A549 (cell line): ENCODE measurements at regions not wholly inside any gene's neighbourhood (a gene's known extent, or its start where the extent isn't known, plus 50 kb on each side); places are given as distances from the start of the nearest gene placed in this dataset.
A peak's percentile ranks its signal among the peaks of the same experiment; 100 is the strongest.

Experiments
- ATAC-seq, 2 experiments: fragments of 200-7000 bp in 1 of 2; fragments of >200 bp in 1 of 2; cut with Nextera tagmentation in 1 of 2; cut with Tn5 transposase in 1 of 2; 3 replicates each; pipeline versions ENCODE4 v1.8.0 to v1.9.1; 2018 to 2020; ENCODE audit warnings: mild to moderate bottlenecking in 1 of 2, moderate library complexity in 1 of 2
- CTCF ChIA-PET: fragments of 300-600 bp; sonication (Branson Sonifier 250); formaldehyde crosslinking; extraction: SDS; loops from one replicate; lab custom pipeline; 2021; ENCODE audit warnings: antibody characterized with exemption, inconsistent platforms; lab: Yijun Ruan, JAX
- POLR2A ChIA-PET: fragments of 350-600 bp; formaldehyde crosslinking; extraction: SDS; loops from one replicate; lab custom pipeline; 2021; ENCODE audit warnings: antibody characterized with exemption, inconsistent platforms; lab: Yijun Ruan, JAX
- DNase-seq, 2 experiments: peaks; one replicate each; pipeline versions ENCODE4 v3.0.0 to v3.0.0-alpha.2; 2011 to 2016; ENCODE audit warnings: low read depth in 1 of 2, low spot score in 1 of 2
- FAIRE-seq: peaks from 2 replicates; lab custom pipeline; 2011; peaks lifted over from hg19 to GRCh38; lab: Jason Lieb, UNC
- H3K27ac ChIP-seq, 2 experiments: fragments of >200 bp; sonication (Bioruptor Twin); formaldehyde crosslinking; 3 replicates each; pipeline ENCODE4 v1.5.1; 2016 to 2017
- H3K4me1 ChIP-seq: fragments of >200 bp; sonication (Bioruptor Twin); formaldehyde crosslinking; 3 replicates; pipeline ENCODE4 v1.6.1; 2016
- H3K4me2 ChIP-seq: fragments of >200 bp; sonication (Bioruptor Twin); formaldehyde crosslinking; 3 replicates; pipeline ENCODE4 v1.6.1; 2016
- H3K4me3 ChIP-seq: fragments of >200 bp; sonication (Bioruptor Twin); formaldehyde crosslinking; 3 replicates; pipeline ENCODE4 v1.5.1; 2016
- H3K9me3 ChIP-seq: fragments of >200 bp; sonication (Bioruptor Twin); formaldehyde crosslinking; 3 replicates; pipeline ENCODE4 v1.6.1; 2016
- CBX2 ChIP-seq: fragments of 200-600 bp; sonication (generic); IDR thresholded peaks from 2 replicates; pipeline ENCODE4 v1.6.1; 2016; ENCODE audit warnings: low read depth, mild to moderate bottlenecking, borderline replicate concordance
- CHD2 ChIP-seq: fragments of 150-350 bp; IDR thresholded peaks from 2 replicates; pipeline ENCODE4 v1.6.1; 2014; ENCODE audit warnings: low read length; ENCODE audit not compliant: partially characterized antibody
- EHMT2 ChIP-seq: fragments of 200-600 bp; sonication (generic); IDR thresholded peaks from 2 replicates; pipeline ENCODE4 v1.6.1; 2016; ENCODE audit warnings: antibody characterized with exemption, low read depth, mild to moderate bottlenecking, moderate library complexity
- EP300 ChIP-seq, 2 experiments: fragments of >200 bp; sonication (Bioruptor Twin); formaldehyde crosslinking; IDR thresholded peaks; 2 replicates in 1 of 2; 3 replicates in 1 of 2; pipeline ENCODE4 v1.6.1; 2016 to 2017
- ESRRA ChIP-seq: fragments of 150-350 bp; IDR thresholded peaks from 2 replicates; pipeline ENCODE4 v1.6.1; 2014; ENCODE audit warnings: mild to moderate bottlenecking, low read length, borderline replicate concordance
- FOXS1 ChIP-seq: fragments of 250-450 bp; sonication (Bioruptor Pico); IDR thresholded peaks from 2 replicates; pipeline ENCODE4 v1.5.0; 2020; ENCODE audit warnings: mild to moderate bottlenecking, moderate library complexity
- JUN ChIP-seq, 2 experiments: fragments of >200 bp; sonication (Bioruptor Twin); formaldehyde crosslinking; IDR thresholded peaks; 2 replicates in 1 of 2; 3 replicates in 1 of 2; pipeline ENCODE4 v1.6.1; 2016 to 2017
- JUNB ChIP-seq: fragments of >200 bp; sonication (Bioruptor Twin); formaldehyde crosslinking; IDR thresholded peaks from 2 replicates; pipeline ENCODE4 v1.6.1; 2016
- MYC ChIP-seq: IDR thresholded peaks from 2 replicates; pipeline ENCODE4 v1.6.1; 2012; ENCODE audit warnings: mild to moderate bottlenecking, inconsistent platforms, low read length, improper control_type of control experiment, borderline replicate concordance
- NPAS2 ChIP-seq: fragments of 250-450 bp; sonication (Bioruptor Pico); IDR thresholded peaks from 2 replicates; pipeline ENCODE4 v1.8.0; 2022; ENCODE audit warnings: mild to moderate bottlenecking, moderate library complexity, borderline replicate concordance
- PHF8 ChIP-seq: fragments of 200-600 bp; sonication (generic); IDR thresholded peaks from 2 replicates; pipeline ENCODE4 v1.6.1; 2016; ENCODE audit warnings: low read depth, mild to moderate bottlenecking, antibody characterized with exemption, moderate library complexity, borderline replicate concordance
- POLR2A ChIP-seq: IDR thresholded peaks from 2 replicates; pipeline ENCODE4 v1.6.1; 2012; ENCODE audit warnings: mild to moderate bottlenecking, low read length
- RFX5 ChIP-seq: fragments of 450-650 bp; IDR thresholded peaks from 2 replicates; pipeline ENCODE4 v1.7.1; 2014; ENCODE audit warnings: antibody characterized with exemption, mild to moderate bottlenecking, moderate library complexity
- SMC3 ChIP-seq: fragments of >200 bp; sonication (Bioruptor Twin); formaldehyde crosslinking; IDR thresholded peaks from 3 replicates; pipeline ENCODE4 v1.6.1; 2018; ENCODE audit warnings: inconsistent platforms
- SREBF2 ChIP-seq: fragments of 450-650 bp; IDR thresholded peaks from 2 replicates; pipeline ENCODE4 v1.6.1; 2014; ENCODE audit warnings: mild to moderate bottlenecking, moderate library complexity
- ZFP36 ChIP-seq: fragments of 450-650 bp; IDR thresholded peaks from 2 replicates; pipeline ENCODE4 v1.6.1; 2014; ENCODE audit warnings: borderline replicate concordance; ENCODE audit not compliant: partially characterized antibody
- ZNF302 ChIP-seq: fragments of 250-450 bp; sonication (Bioruptor Pico); IDR thresholded peaks from 2 replicates; pipeline ENCODE4 v1.9.0; 2021; ENCODE audit warnings: inconsistent platforms, mild to moderate bottlenecking, moderate library complexity
- ZSCAN20 ChIP-seq: fragments of 250-450 bp; sonication (Bioruptor Pico); IDR thresholded peaks from 2 replicates; pipeline ENCODE4 v1.8.0; 2022; ENCODE audit warnings: mild to moderate bottlenecking, moderate library complexity
- WGBS: methylation state at CpG from one replicate; pipeline ENCODE4 v1.1.6; 2017; ENCODE audit errors: missing lambda C conversion rate; 5-methylcytosine and 5-hydroxymethylcytosine counted together
- TF ChIP-seq, protein P1 (sequence below): fragments of >200 bp; sonication (Bioruptor Twin); formaldehyde crosslinking; IDR thresholded peaks from 3 replicates; pipeline ENCODE4 v1.5.1; 2016
- TF ChIP-seq, protein P2 (sequence below): IDR thresholded peaks from 2 replicates; pipeline ENCODE4 v1.6.1; 2012
- TF ChIP-seq, protein P3 (sequence below): fragments of 250-450 bp; sonication (Bioruptor Pico); IDR thresholded peaks from 2 replicates; pipeline ENCODE4 v1.5.0; 2021; ENCODE audit warnings: mild to moderate bottlenecking, moderate library complexity, borderline replicate concordance
- TF ChIP-seq, protein P4 (sequence below): IDR thresholded peaks from 2 replicates; pipeline ENCODE4 v1.6.1; 2012; ENCODE audit warnings: low read depth, borderline replicate concordance
- TF ChIP-seq, protein P5 (sequence below): fragments of 150-350 bp; IDR thresholded peaks from 2 replicates; pipeline ENCODE4 v1.6.1; 2014; ENCODE audit warnings: low read depth, mild to moderate bottlenecking, low read length
- TF ChIP-seq, protein P6 (sequence below): fragments of 450-650 bp; IDR thresholded peaks from 2 replicates; pipeline ENCODE4 v1.6.1; 2014; ENCODE audit warnings: antibody characterized with exemption

DNA sequence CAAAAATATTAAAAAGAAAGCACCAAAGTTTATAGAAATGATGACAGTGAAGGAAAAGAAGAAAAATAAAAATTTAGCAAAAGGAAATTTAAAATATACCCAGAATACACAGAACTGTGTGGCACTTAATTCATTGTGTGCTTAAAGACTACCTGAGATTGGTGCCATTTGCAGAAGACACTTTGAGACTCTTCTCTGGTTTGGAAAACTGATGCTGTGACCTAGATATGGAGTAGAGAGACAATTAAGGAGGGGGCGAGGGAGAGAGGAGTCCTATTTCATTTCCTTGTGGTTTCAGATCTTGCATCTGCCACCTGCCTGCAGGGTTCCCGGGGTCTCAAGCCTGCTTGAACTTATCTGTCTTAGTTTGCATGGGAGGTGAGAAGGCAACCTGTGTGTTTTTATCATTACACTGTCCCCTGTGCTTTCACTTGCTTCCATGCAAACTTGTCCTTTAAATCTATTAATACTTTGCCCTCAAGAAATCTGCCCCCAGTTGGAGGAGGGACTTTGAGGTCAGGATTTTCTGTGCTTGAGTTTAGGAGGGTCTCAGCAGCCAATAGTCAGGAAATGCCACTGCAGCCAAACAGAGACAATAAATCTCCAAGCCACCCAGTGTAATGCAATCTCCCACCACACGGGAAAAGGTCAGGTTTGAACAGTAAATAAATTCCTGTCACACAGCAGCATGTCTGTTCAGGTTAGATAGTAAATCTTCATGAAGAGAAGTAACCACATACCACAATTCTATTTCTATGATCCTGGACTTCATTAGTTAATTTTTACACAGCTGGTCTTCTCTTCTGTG, 119.4 kb downstream of the CAND1 start:
- H3K27ac ChIP-seq, result no peak overlapping the region
- ATAC-seq (peak; percentile 68 to 75; a peak in 4 of 6 replicates), DNase-seq (peak in 1 of 2 experiments; percentile 7), FAIRE-seq (no peak)
- H3K4me1 ChIP-seq, result no peaks in the 10 kb centered on the region
- TF ChIP-seq SREBF2 (no peak), POLR2A (no peak), CBX2 (no peak), EHMT2 (no peak), MYC (no peak), CHD2 (no peak), RFX5 (no peak), PHF8 (no peak), ZFP36 (no peak), NPAS2 (CRISPR knock-in tag) (no peak)
- TF ChIP-seq, protein P1, sequence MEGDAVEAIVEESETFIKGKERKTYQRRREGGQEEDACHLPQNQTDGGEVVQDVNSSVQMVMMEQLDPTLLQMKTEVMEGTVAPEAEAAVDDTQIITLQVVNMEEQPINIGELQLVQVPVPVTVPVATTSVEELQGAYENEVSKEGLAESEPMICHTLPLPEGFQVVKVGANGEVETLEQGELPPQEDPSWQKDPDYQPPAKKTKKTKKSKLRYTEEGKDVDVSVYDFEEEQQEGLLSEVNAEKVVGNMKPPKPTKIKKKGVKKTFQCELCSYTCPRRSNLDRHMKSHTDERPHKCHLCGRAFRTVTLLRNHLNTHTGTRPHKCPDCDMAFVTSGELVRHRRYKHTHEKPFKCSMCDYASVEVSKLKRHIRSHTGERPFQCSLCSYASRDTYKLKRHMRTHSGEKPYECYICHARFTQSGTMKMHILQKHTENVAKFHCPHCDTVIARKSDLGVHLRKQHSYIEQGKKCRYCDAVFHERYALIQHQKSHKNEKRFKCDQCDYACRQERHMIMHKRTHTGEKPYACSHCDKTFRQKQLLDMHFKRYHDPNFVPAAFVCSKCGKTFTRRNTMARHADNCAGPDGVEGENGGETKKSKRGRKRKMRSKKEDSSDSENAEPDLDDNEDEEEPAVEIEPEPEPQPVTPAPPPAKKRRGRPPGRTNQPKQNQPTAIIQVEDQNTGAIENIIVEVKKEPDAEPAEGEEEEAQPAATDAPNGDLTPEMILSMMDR, result no peak
- TF ChIP-seq, protein P2, sequence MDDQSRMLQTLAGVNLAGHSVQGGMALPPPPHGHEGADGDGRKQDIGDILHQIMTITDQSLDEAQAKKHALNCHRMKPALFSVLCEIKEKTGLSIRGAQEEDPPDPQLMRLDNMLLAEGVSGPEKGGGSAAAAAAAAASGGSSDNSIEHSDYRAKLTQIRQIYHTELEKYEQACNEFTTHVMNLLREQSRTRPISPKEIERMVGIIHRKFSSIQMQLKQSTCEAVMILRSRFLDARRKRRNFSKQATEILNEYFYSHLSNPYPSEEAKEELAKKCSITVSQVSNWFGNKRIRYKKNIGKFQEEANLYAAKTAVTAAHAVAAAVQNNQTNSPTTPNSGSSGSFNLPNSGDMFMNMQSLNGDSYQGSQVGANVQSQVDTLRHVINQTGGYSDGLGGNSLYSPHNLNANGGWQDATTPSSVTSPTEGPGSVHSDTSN, result no peak
- H3K4me2 ChIP-seq, result no peak overlapping the region
- WGBS, result 22% methylated on average over 3 of the region's 3 CpGs
- POLR2A ChIA-PET, result no interaction called here
- H3K9me3 ChIP-seq, result no peaks in the 10 kb centered on the region
- no peak overlapping the region for H3K4me3 ChIP-seq
- CTCF ChIA-PET, result no interaction called here

DNA sequence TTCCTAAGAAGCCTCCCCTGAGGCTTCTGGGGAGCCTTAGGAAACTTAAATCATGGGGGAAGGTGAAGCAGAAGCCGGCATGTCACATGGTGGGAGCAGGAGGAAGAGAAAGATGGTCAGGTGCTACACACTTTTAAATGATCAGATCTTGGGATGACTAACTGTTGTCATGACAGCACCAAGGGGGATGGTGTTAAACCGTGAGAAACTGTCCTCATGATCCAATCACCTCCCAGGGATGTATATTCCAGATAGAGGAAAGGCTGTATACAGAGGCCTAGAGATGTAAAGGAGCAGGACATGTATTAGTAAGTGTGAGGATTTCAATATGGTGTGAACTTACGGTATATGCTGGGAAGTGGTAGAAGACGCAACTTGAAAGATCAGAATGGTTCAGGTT, 121.1 kb downstream of the CAND1 start:
- no peak for ATAC-seq
- Histone ChIP-seq H3K4me1 (no peaks in the 10 kb centered on the region), H3K4me2 (no peak overlapping the region), H3K27ac (no peak overlapping the region), H3K9me3 (no peaks in the 10 kb centered on the region), H3K4me3 (no peak overlapping the region)
- TF ChIP-seq ZNF302 (no peak), FOXS1 (CRISPR knock-in tag) (no peak), SMC3 (no peak), JUN (IDR thresholded peaks at IDR 0.05) (no peak)
- TF ChIP-seq, protein P3, sequence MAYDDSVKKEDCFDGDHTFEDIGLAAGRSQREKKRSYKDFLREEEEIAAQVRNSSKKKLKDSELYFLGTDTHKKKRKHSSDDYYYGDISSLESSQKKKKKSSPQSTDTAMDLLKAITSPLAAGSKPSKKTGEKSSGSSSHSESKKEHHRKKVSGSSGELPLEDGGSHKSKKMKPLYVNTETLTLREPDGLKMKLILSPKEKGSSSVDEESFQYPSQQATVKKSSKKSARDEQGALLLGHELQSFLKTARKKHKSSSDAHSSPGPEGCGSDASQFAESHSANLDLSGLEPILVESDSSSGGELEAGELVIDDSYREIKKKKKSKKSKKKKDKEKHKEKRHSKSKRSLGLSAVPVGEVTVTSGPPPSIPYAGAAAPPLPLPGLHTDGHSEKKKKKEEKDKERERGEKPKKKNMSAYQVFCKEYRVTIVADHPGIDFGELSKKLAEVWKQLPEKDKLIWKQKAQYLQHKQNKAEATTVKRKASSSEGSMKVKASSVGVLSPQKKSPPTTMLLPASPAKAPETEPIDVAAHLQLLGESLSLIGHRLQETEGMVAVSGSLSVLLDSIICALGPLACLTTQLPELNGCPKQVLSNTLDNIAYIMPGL (CRISPR knock-in tag), result no peak
- TF ChIP-seq, protein P4, sequence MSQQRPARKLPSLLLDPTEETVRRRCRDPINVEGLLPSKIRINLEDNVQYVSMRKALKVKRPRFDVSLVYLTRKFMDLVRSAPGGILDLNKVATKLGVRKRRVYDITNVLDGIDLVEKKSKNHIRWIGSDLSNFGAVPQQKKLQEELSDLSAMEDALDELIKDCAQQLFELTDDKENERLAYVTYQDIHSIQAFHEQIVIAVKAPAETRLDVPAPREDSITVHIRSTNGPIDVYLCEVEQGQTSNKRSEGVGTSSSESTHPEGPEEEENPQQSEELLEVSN, result no peak
- no peak for FAIRE-seq
- WGBS, result 58% methylated on average over 4 of the region's 4 CpGs
- POLR2A ChIA-PET, result no interaction called here
- CTCF ChIA-PET, result no interaction called here
- DNase-seq, result no peak

DNA sequence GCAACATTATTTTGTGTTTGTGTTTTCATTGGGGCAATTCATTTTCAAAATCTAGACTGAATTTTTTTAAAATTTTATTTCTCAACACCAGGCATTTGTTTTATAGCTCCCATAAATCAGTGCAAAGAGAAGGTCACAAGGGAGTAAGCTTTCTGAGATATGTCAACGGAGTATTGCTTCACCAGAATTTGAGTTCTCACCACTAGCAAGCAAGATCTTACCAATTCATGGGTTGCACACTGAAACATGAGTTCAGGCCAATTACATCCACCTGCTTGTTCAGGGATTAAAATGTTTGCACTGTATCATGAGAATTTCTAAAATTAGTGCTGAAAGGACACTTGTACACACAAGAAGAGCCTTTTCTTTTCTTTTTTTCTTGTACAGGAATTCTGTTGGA, 121.9 kb downstream of the CAND1 start:
- FAIRE-seq (no peak), DNase-seq (no peak), ATAC-seq (no peak)
- WGBS, result 19% methylated on average over 1 of the region's 1 CpG
- no peaks in the 10 kb centered on the region for H3K4me1 ChIP-seq
- H3K4me3 ChIP-seq, result no peak overlapping the region
- no peak for TF ChIP-seq JUNB
- no peak for TF ChIP-seq ZSCAN20 (CRISPR knock-in tag)
- TF ChIP-seq EP300 (IDR thresholded peaks at IDR 0.05), result no peak
- TF ChIP-seq ESRRA, result no peak
- TF ChIP-seq, protein P5, sequence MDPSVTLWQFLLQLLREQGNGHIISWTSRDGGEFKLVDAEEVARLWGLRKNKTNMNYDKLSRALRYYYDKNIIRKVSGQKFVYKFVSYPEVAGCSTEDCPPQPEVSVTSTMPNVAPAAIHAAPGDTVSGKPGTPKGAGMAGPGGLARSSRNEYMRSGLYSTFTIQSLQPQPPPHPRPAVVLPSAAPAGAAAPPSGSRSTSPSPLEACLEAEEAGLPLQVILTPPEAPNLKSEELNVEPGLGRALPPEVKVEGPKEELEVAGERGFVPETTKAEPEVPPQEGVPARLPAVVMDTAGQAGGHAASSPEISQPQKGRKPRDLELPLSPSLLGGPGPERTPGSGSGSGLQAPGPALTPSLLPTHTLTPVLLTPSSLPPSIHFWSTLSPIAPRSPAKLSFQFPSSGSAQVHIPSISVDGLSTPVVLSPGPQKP, result no peak
- TF ChIP-seq, protein P6, sequence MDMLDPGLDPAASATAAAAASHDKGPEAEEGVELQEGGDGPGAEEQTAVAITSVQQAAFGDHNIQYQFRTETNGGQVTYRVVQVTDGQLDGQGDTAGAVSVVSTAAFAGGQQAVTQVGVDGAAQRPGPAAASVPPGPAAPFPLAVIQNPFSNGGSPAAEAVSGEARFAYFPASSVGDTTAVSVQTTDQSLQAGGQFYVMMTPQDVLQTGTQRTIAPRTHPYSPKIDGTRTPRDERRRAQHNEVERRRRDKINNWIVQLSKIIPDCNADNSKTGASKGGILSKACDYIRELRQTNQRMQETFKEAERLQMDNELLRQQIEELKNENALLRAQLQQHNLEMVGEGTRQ, result no peak
- CTCF ChIA-PET, result no interaction called here
- H3K27ac ChIP-seq, result no peak overlapping the region
- POLR2A ChIA-PET, result no interaction called here
- H3K9me3 ChIP-seq, result no peaks in the 10 kb centered on the region
- H3K4me2 ChIP-seq, result no peak overlapping the region
